Gastroesophageal sphincter (tissue), 4 donors: ENCODE measurements at regions not wholly inside any gene's neighbourhood (a gene's known extent, or its start where the extent isn't known, plus 50 kb on each side); places are given as distances from the start of the nearest gene placed in this dataset.

Source experiments
- ATAC-seq: fragments of 150-250 bp; one replicate; pipeline ENCODE4 v1.9.1; 2016; ENCODE audit warnings: mild to moderate bottlenecking, moderate library complexity
- H3K27ac ChIP-seq, 4 donors: fragments of 200-600 bp; sonication (generic) in 3 of 4; 1 replicate in 3 of 4; 2 replicates in 1 of 4; pipeline ENCODE4 v1.5.1; 2016 to 2019
- H3K27me3 ChIP-seq: fragments of 200-600 bp; sonication (generic); one replicate; pipeline ENCODE4 v1.5.1; 2019
- H3K36me3 ChIP-seq, 2 donors: fragments of 200-600 bp; sonication (generic); one replicate each; pipeline ENCODE4 v1.5.1; 2019; ENCODE audit warnings: control low read depth in 1 of 2
- H3K4me1 ChIP-seq, 3 donors: fragments of 200-600 bp; sonication (generic); 1 replicate in 2 of 3; 2 replicates in 1 of 3; pipeline ENCODE4 v1.5.1; 2016 to 2019; ENCODE audit warnings: control low read depth in 2 of 3
- H3K4me3 ChIP-seq, 2 donors: fragments of 200-600 bp; sonication (generic); one replicate each; pipeline ENCODE4 v1.5.1; 2019; ENCODE audit warnings: mild to moderate bottlenecking in 1 of 2, moderate library complexity in 1 of 2
- H3K9me3 ChIP-seq, 3 donors: fragments of 200-600 bp; sonication (generic); one replicate each; pipeline ENCODE4 v1.5.1; 2017 to 2019; ENCODE audit warnings: control low read depth in 2 of 3
- CTCF ChIP-seq, 4 experiments: fragments of 200-600 bp in 2 of 4; fragments of 450-650 bp in 2 of 4; sonication (generic) in 1 of 4; IDR thresholded peaks; one replicate each; pipeline ENCODE4 v1.5.1; 2017 to 2019; ENCODE audit warnings: antibody characterized with exemption in 4 of 4, mild to moderate bottlenecking in 2 of 4, moderate library complexity in 2 of 4
- EP300 ChIP-seq: sonication (generic); formaldehyde crosslinking; IDR thresholded peaks from one replicate; pipeline ENCODE4 v1.6.1; 2017; ENCODE audit warnings: antibody characterized with exemption, mild to moderate bottlenecking
- POLR2A ChIP-seq, 2 donors: fragments of 450-650 bp; IDR thresholded peaks; one replicate each; pipeline ENCODE4 v1.6.1; 2017; ENCODE audit warnings: antibody characterized with exemption in 2 of 2, mild to moderate bottlenecking in 2 of 2, moderate library complexity in 1 of 2
- POLR2AphosphoS5 ChIP-seq: sonication (generic); formaldehyde crosslinking; IDR thresholded peaks from one replicate; pipeline ENCODE4 v1.6.1; 2017; ENCODE audit warnings: antibody characterized with exemption
- WGBS, 2 donors: methylation state at CpG; one replicate each; pipeline ENCODE4 v1.1.5; 2018; ENCODE audit warnings: low coverage in 1 of 2; 5-methylcytosine and 5-hydroxymethylcytosine counted together

- H3K4me3 ChIP-seq = no peak overlapping the region
- H3K36me3 ChIP-seq = no peaks in the 10 kb centered on the region
- ATAC-seq = no peak
- H3K9me3 ChIP-seq = peaks cover 0 to 10% (median 0%) of the 10 kb centered on the region in 3 donors
- peak overlapping the region; percentile 29 to 84 (median 73) for H3K27ac ChIP-seq
- TF ChIP-seq EP300 (no peak), CTCF (IDR thresholded peaks at IDR 0.05) (no peak), POLR2A (IDR thresholded peaks at IDR 0.05) (no peak), POLR2AphosphoS5 (no peak)
- 57 to 62% methylated on average over 3 of the region's 3 CpGs for WGBS, 2 donors
- peaks cover 0 to 44% (median 3%) of the 10 kb centered on the region in 3 donors for H3K4me1 ChIP-seq
- H3K27me3 ChIP-seq = no peaks in the 10 kb centered on the region
Measured at GRCh38 chr7:153509768-153510167, 542.4 kb upstream of the DPP6 start.

DNA sequence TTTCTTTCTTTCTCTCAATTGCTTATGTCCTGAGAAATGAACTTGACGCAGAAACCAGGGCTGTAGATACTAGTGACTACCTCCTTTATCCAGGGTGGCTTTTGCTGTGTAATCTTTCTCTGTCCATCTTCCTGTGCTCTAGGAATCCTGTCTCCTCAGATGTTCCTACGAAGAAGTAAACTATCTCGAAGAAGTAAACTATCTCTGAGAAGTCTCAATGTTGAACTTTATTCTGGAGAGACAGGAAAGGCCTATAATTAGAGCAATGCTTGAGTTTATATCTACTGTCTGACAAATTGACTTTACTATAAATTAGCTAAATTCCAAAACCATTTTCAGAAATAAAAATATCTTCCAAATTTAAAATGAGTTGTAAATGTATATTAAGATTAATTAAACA, 541.5 kb upstream of the DPP6 start:
- no peak for TF ChIP-seq EP300
- no peak for TF ChIP-seq POLR2A (IDR thresholded peaks at IDR 0.05)
- no peak for TF ChIP-seq POLR2AphosphoS5
- TF ChIP-seq CTCF (IDR thresholded peaks at IDR 0.05) = no peak
- WGBS, 2 donors = 15 to 25% methylated on average over 2 to 3 of the region's 3 CpGs
- peaks cover 0 to 41% (median 3%) of the 10 kb centered on the region in 3 donors for H3K4me1 ChIP-seq

GRCh38 chr7:153514032-153514431, 538.2 kb upstream of the DPP6 start:
- Histone ChIP-seq H3K27ac (peak overlapping the region in 2 of 4 donors; percentile 81 to 84), H3K4me1 (peaks cover 0 to 41% (median 3%) of the 10 kb centered on the region in 3 donors)

More for the DNA sequence above, 541.5 kb upstream of the DPP6 start:
- peaks cover 0 to 10% (median 0%) of the 10 kb centered on the region in 3 donors for H3K9me3 ChIP-seq
- peak overlapping the region; percentile 63 to 84 (median 73) for H3K27ac ChIP-seq
- no peaks in the 10 kb centered on the region for H3K36me3 ChIP-seq
- H3K27me3 ChIP-seq = no peaks in the 10 kb centered on the region
- H3K4me3 ChIP-seq = no peak overlapping the region
- no peak for ATAC-seq

GRCh38 chr7:153515359-153515758, 536.8 kb upstream of the DPP6 start:
- no peak overlapping the region for H3K27ac ChIP-seq
- no peak overlapping the region for H3K4me3 ChIP-seq
- H3K9me3 ChIP-seq = no peaks in the 10 kb centered on the region
- 89 to 92% methylated on average over 4 of the region's 4 CpGs for WGBS, 2 donors
- peaks cover 0 to 39% (median 3%) of the 10 kb centered on the region in 3 donors for H3K4me1 ChIP-seq
- TF ChIP-seq POLR2AphosphoS5 = no peak
- no peak for TF ChIP-seq CTCF (IDR thresholded peaks at IDR 0.05)
- no peak for TF ChIP-seq POLR2A (IDR thresholded peaks at IDR 0.05)
- no peak for TF ChIP-seq EP300
- H3K27me3 ChIP-seq = no peaks in the 10 kb centered on the region
- no peak for ATAC-seq
- no peaks in the 10 kb centered on the region for H3K36me3 ChIP-seq

More at GRCh38 chr7:153514032-153514431, 538.2 kb upstream of the DPP6 start:
- no peaks in the 10 kb centered on the region for H3K9me3 ChIP-seq
- WGBS, 2 donors = 85 to 86% methylated on average over 4 to 5 of the region's 5 CpGs
- TF ChIP-seq CTCF (IDR thresholded peaks at IDR 0.05) (no peak), EP300 (no peak), POLR2A (IDR thresholded peaks at IDR 0.05) (no peak), POLR2AphosphoS5 (no peak)
- no peaks in the 10 kb centered on the region for H3K36me3 ChIP-seq
- no peak overlapping the region for H3K4me3 ChIP-seq
- no peaks in the 10 kb centered on the region for H3K27me3 ChIP-seq
- ATAC-seq = no peak

DNA sequence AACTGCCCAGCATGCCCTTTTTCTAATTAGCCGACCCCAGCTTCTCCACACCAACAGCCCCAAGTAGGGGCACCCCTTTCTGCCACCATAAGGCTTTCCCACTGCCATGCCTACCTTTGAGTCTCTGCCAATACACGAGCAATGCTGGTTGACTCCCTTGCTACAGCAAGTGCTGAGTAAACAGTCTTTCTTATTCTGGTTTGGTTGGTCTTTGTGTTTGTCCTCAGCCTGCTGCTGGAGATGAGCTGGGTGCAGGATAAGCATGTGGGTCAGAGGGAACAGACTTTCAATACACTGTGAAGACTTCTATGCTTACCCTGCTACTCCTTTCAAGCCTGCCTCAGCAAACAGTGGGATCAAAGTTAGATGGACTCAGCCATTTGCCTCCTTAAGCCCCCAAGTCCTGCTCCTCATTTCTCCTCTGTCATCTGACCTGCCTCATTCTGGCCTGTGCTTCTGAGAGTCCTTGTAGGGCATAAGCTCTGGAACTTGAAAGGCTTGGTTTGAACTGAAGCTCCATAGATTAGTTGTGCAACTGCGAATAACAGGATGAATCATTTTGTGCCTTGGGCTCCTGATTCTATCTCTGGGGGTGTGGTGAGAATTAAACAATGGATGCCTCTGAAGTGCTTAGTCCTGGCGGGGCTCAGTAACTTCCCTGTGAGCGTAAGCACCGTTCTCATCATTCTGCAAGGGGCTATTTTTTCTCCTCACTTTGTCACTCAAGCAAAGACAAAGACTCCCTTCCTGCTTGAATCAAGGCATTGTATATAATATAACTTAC, 533.8 kb upstream of the DPP6 start:
- H3K27ac ChIP-seq = no peak overlapping the region
- peaks cover 2 to 36% (median 4%) of the 10 kb centered on the region in 3 donors for H3K4me1 ChIP-seq
- ATAC-seq = no peak
- H3K27me3 ChIP-seq = no peaks in the 10 kb centered on the region
- no peak overlapping the region for H3K4me3 ChIP-seq
- no peaks in the 10 kb centered on the region for H3K9me3 ChIP-seq
- TF ChIP-seq POLR2A (IDR thresholded peaks at IDR 0.05) (no peak), EP300 (no peak), CTCF (IDR thresholded peaks at IDR 0.05) (no peak), POLR2AphosphoS5 (no peak)
- no peaks in the 10 kb centered on the region for H3K36me3 ChIP-seq
- WGBS, 2 donors = 72 to 80% methylated on average over 4 to 5 of the region's 6 CpGs
